Osteoblast (primary cell): ENCODE measurements at regions not wholly inside any gene's neighbourhood (a gene's known extent, or its start where the extent isn't known, plus 50 kb on each side); places are given as distances from the start of the nearest gene placed in this dataset.

ENCODE experiments used
- DNase-seq: peaks from one replicate; pipeline ENCODE4 v3.0.0; 2011; ENCODE audit warnings: low spot score, mixed read lengths; ENCODE audit not compliant: insufficient read length; ENCODE audit errors: missing footprints
- H2AFZ ChIP-seq: 2 replicates; pipeline ENCODE4 v1.6.0; 2011; ENCODE audit warnings: mild to moderate bottlenecking, low read length
- H3K27ac ChIP-seq: 2 replicates; pipeline ENCODE4 v1.5.1; 2011; ENCODE audit warnings: mild to moderate bottlenecking, low read depth, low read length, moderate library complexity
- H3K27me3 ChIP-seq: 2 replicates; pipeline ENCODE4 v1.6.0; 2012; ENCODE audit warnings: mild to moderate bottlenecking, control low read depth, inconsistent platforms, low read length, moderate library complexity; ENCODE audit not compliant: insufficient read depth
- H3K36me3 ChIP-seq: 2 replicates; pipeline ENCODE4 v1.5.1; 2011; ENCODE audit warnings: mild to moderate bottlenecking, low read length, control low read depth, moderate library complexity; ENCODE audit not compliant: insufficient read depth
- H3K4me1 ChIP-seq: 2 replicates; pipeline ENCODE4 v1.5.1; 2011; ENCODE audit warnings: mild to moderate bottlenecking, low read length, control low read depth, moderate library complexity; ENCODE audit not compliant: insufficient read depth
- H3K4me2 ChIP-seq: 2 replicates; pipeline ENCODE4 v1.6.0; 2011; ENCODE audit warnings: mild to moderate bottlenecking, low read length; ENCODE audit not compliant: insufficient read depth
- H3K4me3 ChIP-seq: fragments of 200-600 bp; sonication (generic); 3 replicates; pipeline ENCODE4 v1.5.1; 2012; ENCODE audit warnings: mild to moderate bottlenecking, low read length, inconsistent platforms; ENCODE audit not compliant: insufficient read depth
- H3K79me2 ChIP-seq: 2 replicates; pipeline ENCODE4 v1.6.0; 2012; ENCODE audit warnings: mild to moderate bottlenecking, low read length, control low read depth, inconsistent platforms; ENCODE audit not compliant: insufficient read depth
- H3K9me3 ChIP-seq: 2 replicates; pipeline ENCODE4 v1.5.1; 2011; ENCODE audit warnings: low read depth, low read length, control low read depth
- H4K20me1 ChIP-seq: 2 replicates; pipeline ENCODE4 v1.6.0; 2012; ENCODE audit warnings: mild to moderate bottlenecking, low read length, control low read depth; ENCODE audit not compliant: insufficient read depth
- CTCF ChIP-seq: IDR thresholded peaks from 2 replicates; pipeline ENCODE4 v1.5.1; 2011; ENCODE audit warnings: mild to moderate bottlenecking, low read depth, low read length, moderate library complexity; ENCODE audit errors: extremely low read depth

GRCh38 chr9:111110805-111111204, 72.5 kb upstream of the LPAR1 start:
- no peak for DNase-seq
- no peaks in the 10 kb centered on the region for H3K36me3 ChIP-seq

GRCh38 chr9:111108946-111109345, 70.7 kb upstream of the LPAR1 start:
- H2AFZ ChIP-seq: peak overlapping the region; percentile 56
- H3K27me3 ChIP-seq: no peaks in the 10 kb centered on the region
- no peak overlapping the region for H3K4me2 ChIP-seq
- no peak for TF ChIP-seq CTCF
- H3K36me3 ChIP-seq: no peaks in the 10 kb centered on the region
- H4K20me1 ChIP-seq: no peaks in the 10 kb centered on the region
- H3K4me3 ChIP-seq: no peak overlapping the region
- no peaks in the 10 kb centered on the region for H3K9me3 ChIP-seq
- H3K4me1 ChIP-seq: no peaks in the 10 kb centered on the region
- H3K79me2 ChIP-seq: no peaks in the 10 kb centered on the region
- H3K27ac ChIP-seq: peak overlapping the region; percentile 59
- peak; percentile 83 for DNase-seq

More at GRCh38 chr9:111110805-111111204, 72.5 kb upstream of the LPAR1 start:
- no peaks in the 10 kb centered on the region for H3K79me2 ChIP-seq
- TF ChIP-seq CTCF: no peak
- H3K27me3 ChIP-seq: no peaks in the 10 kb centered on the region
- H3K4me2 ChIP-seq: no peak overlapping the region
- no peaks in the 10 kb centered on the region for H3K4me1 ChIP-seq
- H3K9me3 ChIP-seq: no peaks in the 10 kb centered on the region
- no peak overlapping the region for H3K4me3 ChIP-seq
- H2AFZ ChIP-seq: no peak overlapping the region
- no peak overlapping the region for H3K27ac ChIP-seq
- no peaks in the 10 kb centered on the region for H4K20me1 ChIP-seq

GRCh38 chr9:111107141-111107540, 68.9 kb upstream of the LPAR1 start:
- Histone ChIP-seq H3K4me3 (no peak overlapping the region), H3K4me1 (no peaks in the 10 kb centered on the region), H3K9me3 (no peaks in the 10 kb centered on the region), H3K27ac (no peak overlapping the region), H4K20me1 (no peaks in the 10 kb centered on the region), H3K27me3 (no peaks in the 10 kb centered on the region), H3K4me2 (no peak overlapping the region), H3K36me3 (no peaks in the 10 kb centered on the region), H2AFZ (no peak overlapping the region), H3K79me2 (no peaks in the 10 kb centered on the region)
- TF ChIP-seq CTCF: no peak
- DNase-seq: no peak

GRCh38 chr9:111106202-111106601, 67.9 kb upstream of the LPAR1 start:
- Histone ChIP-seq H3K27ac (no peak overlapping the region), H4K20me1 (no peaks in the 10 kb centered on the region), H3K4me3 (no peak overlapping the region), H3K27me3 (no peaks in the 10 kb centered on the region), H3K9me3 (no peaks in the 10 kb centered on the region), H3K4me1 (no peaks in the 10 kb centered on the region), H3K4me2 (no peak overlapping the region), H3K36me3 (no peaks in the 10 kb centered on the region), H3K79me2 (no peaks in the 10 kb centered on the region), H2AFZ (no peak overlapping the region)
- DNase-seq: no peak
- TF ChIP-seq CTCF: no peak
